ENCODE measurements at regions not wholly inside any gene's neighbourhood (a gene's known extent, or its start where the extent isn't known, plus 50 kb on each side); places are given as distances from the start of the nearest gene placed in this dataset.

DNA sequence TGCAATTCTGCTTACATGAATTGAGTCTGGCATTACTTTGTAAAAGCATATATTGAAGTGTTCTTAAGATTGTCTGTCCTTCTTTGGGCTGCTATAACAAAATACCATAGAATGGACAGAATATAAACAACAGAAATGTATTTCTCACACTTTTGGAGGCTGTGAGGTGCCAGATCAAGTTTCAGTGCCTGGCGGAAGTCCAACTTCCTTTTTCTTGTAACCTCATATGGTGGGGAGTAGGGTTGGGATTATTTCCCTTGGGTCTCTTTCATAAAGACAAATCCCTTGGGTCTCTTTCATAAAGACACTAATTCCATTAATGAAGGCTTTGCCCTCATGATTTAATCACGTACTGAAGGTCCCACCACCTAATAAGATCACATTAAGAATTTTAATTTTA, 199.3 kb upstream of the GRID2 start:
- Mint-ChIP-seq H3K9me3 (no peaks in the 10 kb centered on the region), H3K4me3 (no peak overlapping the region), H3K27me3 (ENCODE audit: low read depth) (peaks cover 7% of the 10 kb centered on the region; the same call in 1 of the 2 replicates), H3K27ac (no peak overlapping the region), H3K4me1 (peaks cover 4% of the 10 kb centered on the region; the same call in 1 of the 2 replicates), H3K36me3 (no peaks in the 10 kb centered on the region)
- DNase-seq (ENCODE audit: low spot score): no peak
- ATAC-seq: no peak
- POLR2A ChIA-PET: no interaction called here
- CTCF ChIA-PET: no interaction called here
- TF ChIP-seq ELF4 (CRISPR knock-in tag; IDR thresholded peaks at IDR 0.05; ENCODE audit: low read depth) (no peak), ETV6 (CRISPR knock-in tag; IDR thresholded peaks at IDR 0.05) (no peak), JUN (CRISPR knock-in tag; IDR thresholded peaks at IDR 0.05) (no peak)

DNA sequence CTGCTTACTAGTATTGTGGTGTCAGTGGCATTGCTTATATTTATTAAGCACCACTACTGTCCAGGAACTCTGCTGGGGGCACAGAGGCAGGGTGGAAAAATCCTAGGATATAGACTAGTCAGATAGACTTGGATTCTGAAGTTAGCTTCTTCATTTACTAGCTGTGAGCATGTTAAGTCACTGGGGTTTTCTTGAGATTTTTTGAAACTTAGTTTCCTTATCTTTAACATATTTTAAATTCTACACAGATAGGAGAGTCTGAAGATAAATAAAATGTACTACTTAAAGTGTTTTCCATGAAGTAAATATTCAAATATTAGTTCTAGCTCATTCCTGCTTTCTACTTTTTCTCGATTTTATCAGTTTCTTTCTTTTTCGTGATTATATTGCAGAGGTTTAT, 196.9 kb upstream of the GRID2 start:
- Mint-ChIP-seq H3K27ac (no peak overlapping the region), H3K4me1 (peaks cover 8% of the 10 kb centered on the region), H3K9me3 (no peaks in the 10 kb centered on the region), H3K27me3 (ENCODE audit: low read depth) (peaks cover 7% of the 10 kb centered on the region; the same call in 1 of the 2 replicates), H3K4me3 (no peak overlapping the region), H3K36me3 (no peaks in the 10 kb centered on the region)
- DNase-seq (ENCODE audit: low spot score) (no peak), ATAC-seq (no peak)
- CTCF ChIA-PET: no interaction called here
- no peak for TF ChIP-seq NFE2L1 (CRISPR knock-in tag; IDR thresholded peaks at IDR 0.05)
- TF ChIP-seq, protein P1, sequence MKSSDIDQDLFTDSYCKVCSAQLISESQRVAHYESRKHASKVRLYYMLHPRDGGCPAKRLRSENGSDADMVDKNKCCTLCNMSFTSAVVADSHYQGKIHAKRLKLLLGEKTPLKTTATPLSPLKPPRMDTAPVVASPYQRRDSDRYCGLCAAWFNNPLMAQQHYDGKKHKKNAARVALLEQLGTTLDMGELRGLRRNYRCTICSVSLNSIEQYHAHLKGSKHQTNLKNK (CRISPR knock-in tag; IDR thresholded peaks at IDR 0.05): no peak
- TF ChIP-seq, protein P2, sequence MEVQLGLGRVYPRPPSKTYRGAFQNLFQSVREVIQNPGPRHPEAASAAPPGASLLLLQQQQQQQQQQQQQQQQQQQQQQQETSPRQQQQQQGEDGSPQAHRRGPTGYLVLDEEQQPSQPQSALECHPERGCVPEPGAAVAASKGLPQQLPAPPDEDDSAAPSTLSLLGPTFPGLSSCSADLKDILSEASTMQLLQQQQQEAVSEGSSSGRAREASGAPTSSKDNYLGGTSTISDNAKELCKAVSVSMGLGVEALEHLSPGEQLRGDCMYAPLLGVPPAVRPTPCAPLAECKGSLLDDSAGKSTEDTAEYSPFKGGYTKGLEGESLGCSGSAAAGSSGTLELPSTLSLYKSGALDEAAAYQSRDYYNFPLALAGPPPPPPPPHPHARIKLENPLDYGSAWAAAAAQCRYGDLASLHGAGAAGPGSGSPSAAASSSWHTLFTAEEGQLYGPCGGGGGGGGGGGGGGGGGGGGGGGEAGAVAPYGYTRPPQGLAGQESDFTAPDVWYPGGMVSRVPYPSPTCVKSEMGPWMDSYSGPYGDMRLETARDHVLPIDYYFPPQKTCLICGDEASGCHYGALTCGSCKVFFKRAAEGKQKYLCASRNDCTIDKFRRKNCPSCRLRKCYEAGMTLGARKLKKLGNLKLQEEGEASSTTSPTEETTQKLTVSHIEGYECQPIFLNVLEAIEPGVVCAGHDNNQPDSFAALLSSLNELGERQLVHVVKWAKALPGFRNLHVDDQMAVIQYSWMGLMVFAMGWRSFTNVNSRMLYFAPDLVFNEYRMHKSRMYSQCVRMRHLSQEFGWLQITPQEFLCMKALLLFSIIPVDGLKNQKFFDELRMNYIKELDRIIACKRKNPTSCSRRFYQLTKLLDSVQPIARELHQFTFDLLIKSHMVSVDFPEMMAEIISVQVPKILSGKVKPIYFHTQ (CRISPR knock-in tag; IDR thresholded peaks at IDR 0.05): no peak
- TF ChIP-seq TEAD4 (CRISPR knock-in tag; IDR thresholded peaks at IDR 0.05): no peak
- POLR2A ChIA-PET: interaction anchor here (0.7 kb wide), 1 partner anchor 9 kb away, joined by 5 read pairs; no protein-coding TSS in a partner anchor

DNA sequence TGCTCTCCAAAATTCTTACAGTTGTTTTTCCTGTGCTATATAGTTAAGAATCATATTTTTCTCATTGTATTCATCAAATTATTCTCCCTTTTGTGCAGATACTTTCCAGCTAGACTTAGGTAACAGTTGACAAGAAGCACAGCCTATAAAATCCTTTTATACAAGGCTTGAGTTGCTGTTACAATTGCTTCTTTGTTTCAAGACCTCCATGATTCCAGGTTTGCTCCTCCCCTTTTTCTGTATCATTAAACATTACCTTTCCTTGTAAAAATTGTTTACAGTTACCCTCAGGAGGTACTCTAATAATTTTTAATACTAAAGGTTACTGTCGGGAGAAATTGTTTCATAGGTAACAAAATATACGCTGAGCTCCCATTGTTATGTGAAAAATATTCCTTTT, 192.3 kb upstream of the GRID2 start:
- no peak overlapping the region for H3K4me3 Mint-ChIP-seq
- POLR2A ChIA-PET: no interaction called here
- no peak overlapping the region for H3K27ac Mint-ChIP-seq

More for the DNA sequence above, 192.3 kb upstream of the GRID2 start:
- Mint-ChIP-seq H3K36me3 (no peaks in the 10 kb centered on the region), H3K9me3 (no peaks in the 10 kb centered on the region), H3K27me3 (ENCODE audit: low read depth) (peaks cover 4% of the 10 kb centered on the region), H3K4me1 (peaks cover 8% of the 10 kb centered on the region)
- ATAC-seq (no peak), DNase-seq (ENCODE audit: low spot score) (no peak)
- TF ChIP-seq, protein P3, sequence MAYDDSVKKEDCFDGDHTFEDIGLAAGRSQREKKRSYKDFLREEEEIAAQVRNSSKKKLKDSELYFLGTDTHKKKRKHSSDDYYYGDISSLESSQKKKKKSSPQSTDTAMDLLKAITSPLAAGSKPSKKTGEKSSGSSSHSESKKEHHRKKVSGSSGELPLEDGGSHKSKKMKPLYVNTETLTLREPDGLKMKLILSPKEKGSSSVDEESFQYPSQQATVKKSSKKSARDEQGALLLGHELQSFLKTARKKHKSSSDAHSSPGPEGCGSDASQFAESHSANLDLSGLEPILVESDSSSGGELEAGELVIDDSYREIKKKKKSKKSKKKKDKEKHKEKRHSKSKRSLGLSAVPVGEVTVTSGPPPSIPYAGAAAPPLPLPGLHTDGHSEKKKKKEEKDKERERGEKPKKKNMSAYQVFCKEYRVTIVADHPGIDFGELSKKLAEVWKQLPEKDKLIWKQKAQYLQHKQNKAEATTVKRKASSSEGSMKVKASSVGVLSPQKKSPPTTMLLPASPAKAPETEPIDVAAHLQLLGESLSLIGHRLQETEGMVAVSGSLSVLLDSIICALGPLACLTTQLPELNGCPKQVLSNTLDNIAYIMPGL (CRISPR knock-in tag; IDR thresholded peaks at IDR 0.05): no peak
- TF ChIP-seq ATF1 (CRISPR knock-in tag; IDR thresholded peaks at IDR 0.05) (no peak), ZNF671 (CRISPR knock-in tag; IDR thresholded peaks at IDR 0.05) (no peak), MXD4 (CRISPR knock-in tag; IDR thresholded peaks at IDR 0.05; ENCODE audit: borderline replicate concordance) (no peak), FOXJ3 (CRISPR knock-in tag; IDR thresholded peaks at IDR 0.05; ENCODE audit: borderline replicate concordance) (no peak), TEAD4 (CRISPR knock-in tag; IDR thresholded peaks at IDR 0.05) (no peak), NFYB (CRISPR knock-in tag; conservative IDR thresholded peaks at IDR 0.05; ENCODE audit: low read depth) (no peak), RORB (CRISPR knock-in tag; IDR thresholded peaks at IDR 0.05) (no peak), SMAD3 (CRISPR knock-in tag; IDR thresholded peaks at IDR 0.05; ENCODE audit: borderline replicate concordance) (no peak), ZNF396 (CRISPR knock-in tag; IDR thresholded peaks at IDR 0.05; ENCODE audit: borderline replicate concordance) (no peak), ZNF416 (CRISPR knock-in tag; IDR thresholded peaks at IDR 0.05) (no peak), ZNF121 (CRISPR knock-in tag; IDR thresholded peaks at IDR 0.05) (no peak)
- TF ChIP-seq, protein P4, sequence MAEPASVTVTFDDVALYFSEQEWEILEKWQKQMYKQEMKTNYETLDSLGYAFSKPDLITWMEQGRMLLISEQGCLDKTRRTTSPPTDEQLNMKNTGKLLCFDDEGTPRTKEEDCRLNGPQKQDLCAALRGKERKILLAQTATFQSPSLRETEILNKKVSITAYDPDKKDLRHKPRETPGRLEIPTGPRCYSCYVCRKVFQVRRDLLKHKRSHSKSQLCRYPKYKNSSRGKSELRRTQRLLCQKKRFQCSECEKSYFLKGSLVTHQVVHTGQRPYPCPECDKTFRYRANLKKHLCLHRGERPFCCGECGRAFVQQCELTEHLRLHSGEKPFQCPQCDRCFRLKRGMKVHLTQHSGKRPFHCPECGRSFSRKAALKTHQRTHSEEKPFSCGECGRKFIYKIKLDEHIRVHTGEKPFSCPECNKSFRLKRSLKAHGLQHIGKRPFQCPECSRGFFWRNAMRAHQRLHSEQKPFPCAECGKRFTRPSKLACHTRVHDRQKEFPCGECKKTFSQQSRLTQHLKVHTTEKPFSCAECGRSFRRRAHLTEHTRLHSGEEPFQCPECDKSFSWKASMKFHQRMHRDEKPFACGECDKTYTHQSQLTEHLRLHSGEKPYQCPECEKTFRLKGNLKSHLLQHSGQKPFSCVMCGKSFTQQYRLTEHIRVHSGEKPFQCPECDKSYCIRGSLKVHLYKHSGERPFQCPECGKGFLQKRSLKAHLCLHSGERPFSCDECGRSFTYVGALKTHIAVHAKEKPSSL (CRISPR knock-in tag; conservative IDR thresholded peaks at IDR 0.05): no peak
- TF ChIP-seq, protein P5, sequence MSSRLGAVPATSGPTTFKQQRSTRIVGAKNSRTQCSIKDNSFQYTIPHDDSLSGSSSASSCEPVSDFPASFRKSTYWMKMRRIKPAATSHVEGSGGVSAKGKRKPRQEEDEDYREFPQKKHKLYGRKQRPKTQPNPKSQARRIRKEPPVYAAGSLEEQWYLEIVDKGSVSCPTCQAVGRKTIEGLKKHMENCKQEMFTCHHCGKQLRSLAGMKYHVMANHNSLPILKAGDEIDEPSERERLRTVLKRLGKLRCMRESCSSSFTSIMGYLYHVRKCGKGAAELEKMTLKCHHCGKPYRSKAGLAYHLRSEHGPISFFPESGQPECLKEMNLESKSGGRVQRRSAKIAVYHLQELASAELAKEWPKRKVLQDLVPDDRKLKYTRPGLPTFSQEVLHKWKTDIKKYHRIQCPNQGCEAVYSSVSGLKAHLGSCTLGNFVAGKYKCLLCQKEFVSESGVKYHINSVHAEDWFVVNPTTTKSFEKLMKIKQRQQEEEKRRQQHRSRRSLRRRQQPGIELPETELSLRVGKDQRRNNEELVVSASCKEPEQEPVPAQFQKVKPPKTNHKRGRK (CRISPR knock-in tag; IDR thresholded peaks at IDR 0.05; ENCODE audit: borderline replicate concordance): no peak
- TF ChIP-seq, protein P6, sequence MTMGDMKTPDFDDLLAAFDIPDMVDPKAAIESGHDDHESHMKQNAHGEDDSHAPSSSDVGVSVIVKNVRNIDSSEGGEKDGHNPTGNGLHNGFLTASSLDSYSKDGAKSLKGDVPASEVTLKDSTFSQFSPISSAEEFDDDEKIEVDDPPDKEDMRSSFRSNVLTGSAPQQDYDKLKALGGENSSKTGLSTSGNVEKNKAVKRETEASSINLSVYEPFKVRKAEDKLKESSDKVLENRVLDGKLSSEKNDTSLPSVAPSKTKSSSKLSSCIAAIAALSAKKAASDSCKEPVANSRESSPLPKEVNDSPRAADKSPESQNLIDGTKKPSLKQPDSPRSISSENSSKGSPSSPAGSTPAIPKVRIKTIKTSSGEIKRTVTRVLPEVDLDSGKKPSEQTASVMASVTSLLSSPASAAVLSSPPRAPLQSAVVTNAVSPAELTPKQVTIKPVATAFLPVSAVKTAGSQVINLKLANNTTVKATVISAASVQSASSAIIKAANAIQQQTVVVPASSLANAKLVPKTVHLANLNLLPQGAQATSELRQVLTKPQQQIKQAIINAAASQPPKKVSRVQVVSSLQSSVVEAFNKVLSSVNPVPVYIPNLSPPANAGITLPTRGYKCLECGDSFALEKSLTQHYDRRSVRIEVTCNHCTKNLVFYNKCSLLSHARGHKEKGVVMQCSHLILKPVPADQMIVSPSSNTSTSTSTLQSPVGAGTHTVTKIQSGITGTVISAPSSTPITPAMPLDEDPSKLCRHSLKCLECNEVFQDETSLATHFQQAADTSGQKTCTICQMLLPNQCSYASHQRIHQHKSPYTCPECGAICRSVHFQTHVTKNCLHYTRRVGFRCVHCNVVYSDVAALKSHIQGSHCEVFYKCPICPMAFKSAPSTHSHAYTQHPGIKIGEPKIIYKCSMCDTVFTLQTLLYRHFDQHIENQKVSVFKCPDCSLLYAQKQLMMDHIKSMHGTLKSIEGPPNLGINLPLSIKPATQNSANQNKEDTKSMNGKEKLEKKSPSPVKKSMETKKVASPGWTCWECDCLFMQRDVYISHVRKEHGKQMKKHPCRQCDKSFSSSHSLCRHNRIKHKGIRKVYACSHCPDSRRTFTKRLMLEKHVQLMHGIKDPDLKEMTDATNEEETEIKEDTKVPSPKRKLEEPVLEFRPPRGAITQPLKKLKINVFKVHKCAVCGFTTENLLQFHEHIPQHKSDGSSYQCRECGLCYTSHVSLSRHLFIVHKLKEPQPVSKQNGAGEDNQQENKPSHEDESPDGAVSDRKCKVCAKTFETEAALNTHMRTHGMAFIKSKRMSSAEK (CRISPR knock-in tag; IDR thresholded peaks at IDR 0.05; ENCODE audit: borderline replicate concordance): no peak
- CTCF ChIA-PET: no interaction called here
